ENCODE measurements at regions not wholly inside any gene's neighbourhood (a gene's known extent, or its start where the extent isn't known, plus 50 kb on each side); places are given as distances from the start of the nearest gene placed in this dataset.

GRCh38 chr3:72275331-72275751 lies 490.4 kb upstream of the PROK2 start:
- TF ChIP-seq CTCF (IDR thresholded peaks at IDR 0.05 in 4 of 5, conservative IDR thresholded peaks at IDR 0.05 in 1 of 5) (no peak), POLR2A (IDR thresholded peaks at IDR 0.05) (no peak)

All from gastrocnemius medialis (tissue), 4 donors.